Hematopoietic multipotent progenitor cell treated with erythropoietin and hydrocortisone succinate and interleukin-3 and kit ligand, for 6 days (in vitro differentiated cells): ENCODE measurements at regions not wholly inside any gene's neighbourhood (a gene's known extent, or its start where the extent isn't known, plus 50 kb on each side); places are given as distances from the start of the nearest gene placed in this dataset.

ENCODE experiments used
- DNase-seq: peaks from one replicate; pipeline ENCODE4 v3.0.0-alpha.2; 2015

GRCh38 chr18:42649331-42650035 lies 466.0 kb downstream of the RIT2 start:
- DNase-seq, result no peak

GRCh38 chr18:42654556-42654955 lies 460.9 kb downstream of the RIT2 start:
- DNase-seq, result peak; percentile 34

DNA sequence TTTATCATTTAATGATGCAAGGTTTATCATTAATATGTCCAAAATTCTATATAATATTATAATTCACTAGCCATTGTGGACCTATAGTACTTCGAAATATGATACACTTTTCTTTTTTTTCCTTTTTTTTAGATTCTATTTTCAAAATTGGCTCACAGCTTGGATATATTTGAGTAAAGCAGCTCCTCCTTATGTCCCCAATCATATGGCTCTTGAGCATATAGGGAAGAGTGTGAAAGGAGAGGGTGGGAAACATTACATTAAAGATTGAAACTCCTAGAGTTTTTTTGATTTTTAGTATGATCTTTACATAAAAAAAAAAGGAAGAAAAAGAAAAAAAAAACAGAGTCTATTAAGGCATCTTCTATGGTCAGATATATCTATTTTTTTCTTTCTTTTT lies 457.9 kb downstream of the RIT2 start:
- DNase-seq, result no peak

- no peak for DNase-seq
Measured at GRCh38 chr18:42658171-42658570, 457.3 kb downstream of the RIT2 start.

GRCh38 chr18:42659187-42659586 lies 456.3 kb downstream of the RIT2 start:
- no peak for DNase-seq

- no peak for DNase-seq
Measured at GRCh38 chr18:42670860-42671259, 444.6 kb downstream of the RIT2 start.

DNA sequence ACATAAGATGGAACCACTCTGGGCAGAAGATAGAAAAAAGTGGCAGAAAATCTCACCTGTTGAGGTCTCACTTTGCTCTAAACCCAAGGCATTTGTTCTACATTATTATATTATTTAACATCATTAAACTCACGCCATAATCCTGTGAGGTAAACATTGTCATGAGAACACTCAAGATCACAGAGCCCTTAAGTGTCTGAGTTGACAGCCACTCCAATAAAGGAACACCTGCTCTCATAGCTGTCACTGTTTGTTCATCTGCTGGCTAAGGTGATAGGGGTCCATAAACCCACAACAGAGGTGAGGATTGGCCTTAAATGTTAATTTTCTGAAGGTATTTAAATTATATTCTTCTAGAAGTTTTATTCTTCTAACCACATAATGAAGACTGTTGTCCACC lies 439.7 kb downstream of the RIT2 start:
- no peak for DNase-seq

DNA sequence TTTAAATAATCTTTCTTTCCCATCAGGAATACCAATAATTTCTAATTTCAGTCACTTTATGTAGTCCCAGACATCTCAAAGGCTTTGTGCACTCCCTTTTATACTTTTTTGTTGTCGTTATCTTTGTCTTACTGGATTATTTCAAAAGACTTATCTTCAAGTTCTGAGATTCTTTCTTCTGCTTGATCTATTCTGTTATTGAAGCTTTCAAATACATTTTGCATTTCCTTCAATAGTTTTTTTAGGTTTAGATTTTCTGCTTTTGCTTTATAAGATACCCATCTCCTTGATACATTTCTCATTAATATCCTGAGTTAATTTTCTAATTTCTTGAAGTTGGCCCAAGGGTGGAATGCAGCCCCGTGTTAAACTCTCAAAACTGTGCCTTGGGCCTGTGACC lies 432.4 kb downstream of the RIT2 start:
- DNase-seq, result no peak

- DNase-seq, result no peak
Measured at GRCh38 chr18:42689310-42689709, 426.2 kb downstream of the RIT2 start.
